ENCODE measurements at regions not wholly inside any gene's neighbourhood (a gene's known extent, or its start where the extent isn't known, plus 50 kb on each side); places are given as distances from the start of the nearest gene placed in this dataset.

DNA sequence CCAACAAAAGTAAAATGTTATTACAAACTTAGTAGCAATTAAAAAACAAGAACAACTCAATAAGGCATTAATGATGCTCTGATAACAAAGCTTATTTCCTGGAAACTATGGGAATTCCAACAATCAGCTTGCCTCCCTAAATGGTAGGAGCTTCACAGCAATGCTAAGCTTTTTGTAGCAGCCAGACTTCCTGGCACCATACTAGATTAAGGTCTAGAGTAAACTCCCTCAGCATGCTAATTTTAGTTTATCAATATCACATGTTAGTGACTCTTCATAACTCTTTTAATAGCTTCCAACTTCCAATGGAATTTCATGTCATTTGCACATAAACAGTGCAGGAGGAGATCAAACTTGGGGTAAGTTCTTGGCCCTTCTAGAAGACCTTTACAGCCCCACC is 782.0 kb downstream of the MCTP2 start:
- intact Hi-C loops (cut with DNase I), result no loop called here
- no peak for DNase-seq (ENCODE audit: low spot score)
- H3K27ac ChIP-seq, result no peak overlapping the region

GRCh38 chr15:95016511-95017229 is 785.3 kb downstream of the MCTP2 start:
- intact Hi-C loops (cut with DNase I), result no loop called here
- TF ChIP-seq POLR2AphosphoS5 (IDR thresholded peaks at IDR 0.05) (no peak), POLR2A (IDR thresholded peaks at IDR 0.05) (no peak), CTCF (IDR thresholded peaks at IDR 0.05) (no peak)
- no peak for DNase-seq (ENCODE audit: low spot score)
- WGBS, result 53% methylated on average over 2 of the region's 2 CpGs
- Histone ChIP-seq H3K4me1 (replicated peaks) (no peaks in the 10 kb centered on the region), H3K9me3 (no peaks in the 10 kb centered on the region), H3K27ac (no peak overlapping the region), H3K27me3 (replicated peaks; ENCODE audit: insufficient read depth) (no peaks in the 10 kb centered on the region), H3K36me3 (no peaks in the 10 kb centered on the region), H3K4me3 (no peak overlapping the region)

More for the DNA sequence above, 782.0 kb downstream of the MCTP2 start:
- no peaks in the 10 kb centered on the region for H3K4me1 ChIP-seq (replicated peaks)
- H3K4me3 ChIP-seq, result no peak overlapping the region
- H3K36me3 ChIP-seq, result no peaks in the 10 kb centered on the region
- TF ChIP-seq CTCF (IDR thresholded peaks at IDR 0.05) (no peak), POLR2AphosphoS5 (IDR thresholded peaks at IDR 0.05) (no peak), POLR2A (IDR thresholded peaks at IDR 0.05) (no peak)
- H3K27me3 ChIP-seq (replicated peaks; ENCODE audit: insufficient read depth), result no peaks in the 10 kb centered on the region
- no peaks in the 10 kb centered on the region for H3K9me3 ChIP-seq

DNA sequence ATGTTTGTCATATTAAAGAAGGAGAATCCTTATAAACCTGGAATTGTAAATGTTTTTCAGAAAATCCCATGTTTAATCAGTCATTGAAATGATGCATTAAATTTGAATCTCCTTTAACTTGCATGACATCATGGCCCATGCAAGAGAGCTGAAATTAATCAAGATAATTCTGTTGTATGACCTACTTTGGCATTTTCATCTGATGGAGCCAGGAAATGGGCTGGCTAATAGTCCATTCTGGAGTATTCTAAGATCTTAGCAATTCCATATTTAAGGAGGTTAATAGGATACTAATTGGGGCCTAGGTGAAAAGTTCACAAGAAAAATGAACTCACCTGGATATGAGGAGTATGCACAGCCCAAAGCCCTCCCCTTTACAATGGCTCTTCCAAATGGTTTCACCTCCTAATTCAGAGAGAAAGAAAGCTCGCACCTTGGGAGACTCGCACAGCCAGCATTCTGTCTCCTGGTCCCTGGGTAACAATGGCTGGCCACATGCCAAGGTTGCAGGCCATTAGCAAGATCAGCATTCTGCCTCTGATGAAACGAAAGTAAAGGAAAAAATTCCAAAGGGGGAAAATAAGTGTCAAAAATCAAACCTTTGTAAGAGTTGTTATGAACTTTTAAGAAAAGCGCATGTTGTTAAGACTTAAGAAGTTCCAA is 786.4 kb downstream of the MCTP2 start:
- no peaks in the 10 kb centered on the region for H3K9me3 ChIP-seq
- H3K27me3 ChIP-seq (replicated peaks; ENCODE audit: insufficient read depth), result no peaks in the 10 kb centered on the region
- H3K4me1 ChIP-seq (replicated peaks), result no peaks in the 10 kb centered on the region
- H3K36me3 ChIP-seq, result no peaks in the 10 kb centered on the region
- 55% methylated on average over 4 of the region's 4 CpGs for WGBS
- intact Hi-C loops (cut with DNase I), result no loop called here
- H3K27ac ChIP-seq, result no peak overlapping the region
- TF ChIP-seq POLR2A (IDR thresholded peaks at IDR 0.05) (no peak), CTCF (IDR thresholded peaks at IDR 0.05) (no peak), POLR2AphosphoS5 (IDR thresholded peaks at IDR 0.05) (no peak)
- no peak overlapping the region for H3K4me3 ChIP-seq
- DNase-seq (ENCODE audit: low spot score), result no peak

DNA sequence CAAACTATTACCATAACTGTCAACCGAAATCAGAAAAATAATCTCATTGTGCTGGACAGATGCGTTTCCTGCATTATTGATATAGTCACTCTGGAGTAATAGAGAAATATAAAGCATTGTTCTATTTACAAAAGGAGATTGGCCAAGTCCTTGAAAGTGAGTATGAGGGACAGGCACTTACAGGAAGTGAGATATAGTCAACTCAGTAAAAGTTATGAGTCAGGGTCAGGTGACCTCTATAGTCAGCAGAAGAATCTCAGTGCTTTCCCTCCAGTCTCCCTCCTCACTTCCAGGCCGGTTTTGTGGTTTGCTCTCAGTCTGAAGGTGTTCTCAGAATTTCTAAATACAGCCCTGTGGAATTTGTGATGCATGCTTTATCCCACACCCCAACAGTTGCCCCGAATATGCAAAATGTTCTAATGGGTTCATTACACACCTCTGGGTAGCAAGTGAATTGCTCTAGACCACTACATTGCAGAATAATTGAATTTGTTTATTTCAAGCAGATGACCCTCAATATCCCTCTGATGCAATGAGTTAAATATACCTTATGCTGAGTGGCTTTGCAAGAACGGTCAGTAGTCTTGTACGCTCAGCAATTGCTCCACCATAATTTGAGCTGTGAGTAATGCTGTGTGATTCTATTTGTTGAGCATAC is 787.7 kb downstream of the MCTP2 start:
- intact Hi-C loops (cut with DNase I), result no loop called here
- Histone ChIP-seq H3K27ac (no peak overlapping the region), H3K9me3 (no peaks in the 10 kb centered on the region), H3K4me1 (replicated peaks) (no peaks in the 10 kb centered on the region), H3K27me3 (replicated peaks; ENCODE audit: insufficient read depth) (no peaks in the 10 kb centered on the region), H3K4me3 (no peak overlapping the region), H3K36me3 (no peaks in the 10 kb centered on the region)
- TF ChIP-seq POLR2AphosphoS5 (IDR thresholded peaks at IDR 0.05) (no peak), POLR2A (IDR thresholded peaks at IDR 0.05) (no peak), CTCF (IDR thresholded peaks at IDR 0.05) (no peak)
- DNase-seq (ENCODE audit: low spot score), result no peak
- WGBS, result 65% methylated on average over 6 of the region's 6 CpGs
